Fibroblast of lung (primary cell): ENCODE measurements at regions not wholly inside any gene's neighbourhood (a gene's known extent, or its start where the extent isn't known, plus 50 kb on each side); places are given as distances from the start of the nearest gene placed in this dataset.

Experiments used
- DNase-seq, 2 donors: peaks; one replicate each; pipeline versions ENCODE4 v3.0.0 to v3.0.0-alpha.2; 2010; ENCODE audit warnings: low read depth in 2 of 2
- H2AFZ ChIP-seq: 2 replicates; pipeline ENCODE4 v1.5.1; 2012; ENCODE audit warnings: low read length, control low read depth, inconsistent platforms
- H3K27ac ChIP-seq: 2 replicates; pipeline ENCODE4 v1.5.1; 2011; ENCODE audit warnings: low read length, control low read depth; ENCODE audit not compliant: insufficient read depth
- H3K27me3 ChIP-seq: 2 replicates; pipeline ENCODE4 v1.5.1; 2011; ENCODE audit warnings: mild to moderate bottlenecking, low read length; ENCODE audit not compliant: control insufficient read depth, insufficient read depth
- H3K36me3 ChIP-seq: 2 replicates; pipeline ENCODE4 v1.5.1; 2011; ENCODE audit warnings: low read length; ENCODE audit not compliant: control insufficient read depth, insufficient read depth
- H3K4me1 ChIP-seq: 2 replicates; pipeline ENCODE4 v1.5.1; 2011; ENCODE audit warnings: low read length; ENCODE audit not compliant: control insufficient read depth, insufficient read depth; ENCODE audit errors: extremely low read depth
- H3K4me2 ChIP-seq: 2 replicates; pipeline ENCODE4 v1.5.1; 2011; ENCODE audit warnings: low read length, control low read depth; ENCODE audit not compliant: insufficient read depth; ENCODE audit errors: extremely low read depth
- H3K4me3 ChIP-seq, 4 experiments: fragments of 200-600 bp in 1 of 4; sonication (generic) in 1 of 4; replicated peaks in 1 of 4; 2 replicates each; pipeline ENCODE4 v1.5.1; 2011 to 2016; ENCODE audit warnings: low read length in 4 of 4, low read depth in 3 of 4, mild to moderate bottlenecking in 3 of 4, control low read depth in 2 of 4, inconsistent platforms in 1 of 4, mixed read lengths in 1 of 4; ENCODE audit not compliant: insufficient read depth in 1 of 4; ENCODE audit errors: control extremely low read depth in 1 of 4
- H3K79me2 ChIP-seq: 2 replicates; pipeline ENCODE4 v1.5.1; 2012; ENCODE audit warnings: mild to moderate bottlenecking, low read length, inconsistent platforms; ENCODE audit not compliant: control insufficient read depth, insufficient read depth
- H3K9ac ChIP-seq: 2 replicates; pipeline ENCODE4 v1.5.1; 2011; ENCODE audit warnings: mild to moderate bottlenecking, low read length, control low read depth; ENCODE audit not compliant: insufficient read depth
- H3K9me3 ChIP-seq: 2 replicates; pipeline ENCODE4 v1.5.1; 2012; ENCODE audit warnings: low read depth, low read length; ENCODE audit not compliant: control insufficient read depth, insufficient read depth
- H4K20me1 ChIP-seq: 2 replicates; pipeline ENCODE4 v1.5.1; 2011; ENCODE audit warnings: low read length; ENCODE audit not compliant: control insufficient read depth, insufficient read depth; ENCODE audit errors: extremely low read depth
- CTCF ChIP-seq, 2 donors: IDR thresholded peaks in 1 of 2; conservative IDR thresholded peaks in 1 of 2; 1 replicate in 1 of 2; 2 replicates in 1 of 2; pipeline ENCODE4 v1.5.1; 2011 to 2012; ENCODE audit warnings: low read length in 2 of 2, control low read depth in 1 of 2, inconsistent platforms in 1 of 2, low read depth in 1 of 2, mild to moderate bottlenecking in 1 of 2
- EZH2 ChIP-seq: IDR thresholded peaks from 2 replicates; pipeline ENCODE4 v1.5.1; 2012; ENCODE audit warnings: low read length, control low read depth, mild to moderate bottlenecking; ENCODE audit errors: missing control alignments

- H3K9me3 ChIP-seq: no peaks in the 10 kb centered on the region
- H3K36me3 ChIP-seq: no peaks in the 10 kb centered on the region
- no peak overlapping the region for H3K27ac ChIP-seq
- no peak overlapping the region for H3K9ac ChIP-seq
- no peaks in the 10 kb centered on the region for H3K27me3 ChIP-seq
- no peak for TF ChIP-seq CTCF (conservative IDR thresholded peaks at IDR 0.05 in 1 of 2, IDR thresholded peaks at IDR 0.05 in 1 of 2; ENCODE audit: low read depth in 1 of 2, low read length in 2 of 2)
- TF ChIP-seq EZH2: no peak
- H3K4me3 ChIP-seq: no peak overlapping the region
- H3K79me2 ChIP-seq: no peaks in the 10 kb centered on the region
- H2AFZ ChIP-seq: no peak overlapping the region
- H3K4me1 ChIP-seq: no peaks in the 10 kb centered on the region
- no peak overlapping the region for H3K4me2 ChIP-seq
- no peak for DNase-seq
- no peaks in the 10 kb centered on the region for H4K20me1 ChIP-seq
Observed at GRCh38 chr4:18803781-18804180, 782.2 kb upstream of the LCORL start.

GRCh38 chr4:18798123-18798522, 776.6 kb upstream of the LCORL start:
- DNase-seq: no peak
- no peaks in the 10 kb centered on the region for H3K36me3 ChIP-seq
- no peak overlapping the region for H3K27ac ChIP-seq
- H3K4me2 ChIP-seq: no peak overlapping the region
- no peaks in the 10 kb centered on the region for H3K27me3 ChIP-seq
- H3K4me1 ChIP-seq: no peaks in the 10 kb centered on the region
- H3K9me3 ChIP-seq: no peaks in the 10 kb centered on the region
- no peak for TF ChIP-seq CTCF (conservative IDR thresholded peaks at IDR 0.05 in 1 of 2, IDR thresholded peaks at IDR 0.05 in 1 of 2; ENCODE audit: low read depth in 1 of 2, low read length in 2 of 2)
- no peak for TF ChIP-seq EZH2
- H3K9ac ChIP-seq: no peak overlapping the region
- no peak overlapping the region for H3K4me3 ChIP-seq
- H2AFZ ChIP-seq: no peak overlapping the region
- no peaks in the 10 kb centered on the region for H3K79me2 ChIP-seq
- H4K20me1 ChIP-seq: no peaks in the 10 kb centered on the region

GRCh38 chr4:18795794-18796193, 774.2 kb upstream of the LCORL start:
- Histone ChIP-seq H2AFZ (no peak overlapping the region), H3K9ac (no peak overlapping the region), H3K36me3 (no peaks in the 10 kb centered on the region), H3K4me2 (no peak overlapping the region), H3K27me3 (no peaks in the 10 kb centered on the region), H3K9me3 (no peaks in the 10 kb centered on the region), H3K4me3 (no peak overlapping the region), H3K27ac (no peak overlapping the region), H3K79me2 (no peaks in the 10 kb centered on the region), H3K4me1 (no peaks in the 10 kb centered on the region), H4K20me1 (no peaks in the 10 kb centered on the region)
- TF ChIP-seq CTCF (conservative IDR thresholded peaks at IDR 0.05 in 1 of 2, IDR thresholded peaks at IDR 0.05 in 1 of 2; ENCODE audit: low read depth in 1 of 2, low read length in 2 of 2) (no peak), EZH2 (no peak)
- no peak for DNase-seq
